Transverse colon (tissue), 4 donors: ENCODE measurements at regions not wholly inside any gene's neighbourhood (a gene's known extent, or its start where the extent isn't known, plus 50 kb on each side); places are given as distances from the start of the nearest gene placed in this dataset.

Source experiments
- DNase-seq: peaks from one replicate; pipeline ENCODE4 v3.0.0-alpha.2; 2019
- H3K27ac ChIP-seq, 4 donors: fragments of 200-600 bp; sonication (generic); 2 replicates each; pipeline ENCODE4 v1.5.1; 2016 to 2018; ENCODE audit warnings: inconsistent platforms in 4 of 4
- H3K27me3 ChIP-seq: fragments of 200-600 bp; sonication (generic); 2 replicates; pipeline ENCODE4 v1.5.1; 2017; ENCODE audit warnings: inconsistent platforms
- H3K36me3 ChIP-seq, 4 donors: fragments of 200-600 bp; sonication (generic); 2 replicates each; pipeline ENCODE4 v1.5.1; 2017 to 2019; ENCODE audit warnings: inconsistent platforms in 4 of 4
- H3K4me1 ChIP-seq, 4 donors: fragments of 200-600 bp; sonication (generic); 2 replicates each; pipeline ENCODE4 v1.5.1; 2017 to 2020; ENCODE audit warnings: inconsistent platforms in 4 of 4
- H3K4me3 ChIP-seq, 4 donors: fragments of 200-600 bp; sonication (generic); 1 replicate in 1 of 4; 2 replicates in 3 of 4; pipeline versions ENCODE4 v1.5.1 to v1.6.1; 2017 to 2019; ENCODE audit warnings: inconsistent platforms in 4 of 4
- H3K9me3 ChIP-seq, 2 donors: fragments of 200-600 bp; sonication (generic); 2 replicates each; pipeline ENCODE4 v1.5.1; 2017 to 2019; ENCODE audit warnings: inconsistent platforms in 2 of 2
- EP300 ChIP-seq: sonication (generic); formaldehyde crosslinking; IDR thresholded peaks from one replicate; pipeline ENCODE4 v1.6.1; 2017; ENCODE audit warnings: antibody characterized with exemption, low read depth
- POLR2A ChIP-seq: fragments of 450-650 bp; IDR thresholded peaks from one replicate; pipeline ENCODE4 v1.6.1; 2016; ENCODE audit warnings: antibody characterized with exemption, mild to moderate bottlenecking, moderate library complexity
- POLR2AphosphoS5 ChIP-seq, 3 donors: sonication (generic); formaldehyde crosslinking; IDR thresholded peaks; one replicate each; pipeline ENCODE4 v1.6.1; 2016; ENCODE audit warnings: antibody characterized with exemption in 3 of 3
- WGBS, 2 donors: methylation state at CpG; one replicate each; pipeline ENCODE4 v1.1.5; 2018; ENCODE audit warnings: low coverage in 1 of 2; 5-methylcytosine and 5-hydroxymethylcytosine counted together
- in situ Hi-C, 4 donors: fragments of 200-750 bp; cut with MboI; loops; one replicate each; pipeline versions ENCODE4 v1.15.0 to v1.15.1; 2017; ENCODE audit warnings: low sequenced_read_pairs in 3 of 4, low pct_ligation_motif_present in 1 of 4, low pct_unique_long_range_greater_than_20kb in 1 of 4
- intact Hi-C: fragments of 100-400 bp; cut with DNase I; formaldehyde crosslinking; loops from one replicate; pipeline ENCODE4 v1.15.1; 2023; ENCODE audit warnings: low total_unique reads
- TF ChIP-seq, protein P1 (sequence below), 5 experiments: fragments of 200-600 bp in 3 of 5; fragments of 450-650 bp in 2 of 5; sonication (generic) in 3 of 5; IDR thresholded peaks; 1 replicate in 2 of 5; 2 replicates in 3 of 5; pipeline ENCODE4 v1.5.1; 2016 to 2017; ENCODE audit warnings: antibody characterized with exemption in 5 of 5, inconsistent platforms in 3 of 5, mild to moderate bottlenecking in 2 of 5, moderate library complexity in 1 of 5

DNA sequence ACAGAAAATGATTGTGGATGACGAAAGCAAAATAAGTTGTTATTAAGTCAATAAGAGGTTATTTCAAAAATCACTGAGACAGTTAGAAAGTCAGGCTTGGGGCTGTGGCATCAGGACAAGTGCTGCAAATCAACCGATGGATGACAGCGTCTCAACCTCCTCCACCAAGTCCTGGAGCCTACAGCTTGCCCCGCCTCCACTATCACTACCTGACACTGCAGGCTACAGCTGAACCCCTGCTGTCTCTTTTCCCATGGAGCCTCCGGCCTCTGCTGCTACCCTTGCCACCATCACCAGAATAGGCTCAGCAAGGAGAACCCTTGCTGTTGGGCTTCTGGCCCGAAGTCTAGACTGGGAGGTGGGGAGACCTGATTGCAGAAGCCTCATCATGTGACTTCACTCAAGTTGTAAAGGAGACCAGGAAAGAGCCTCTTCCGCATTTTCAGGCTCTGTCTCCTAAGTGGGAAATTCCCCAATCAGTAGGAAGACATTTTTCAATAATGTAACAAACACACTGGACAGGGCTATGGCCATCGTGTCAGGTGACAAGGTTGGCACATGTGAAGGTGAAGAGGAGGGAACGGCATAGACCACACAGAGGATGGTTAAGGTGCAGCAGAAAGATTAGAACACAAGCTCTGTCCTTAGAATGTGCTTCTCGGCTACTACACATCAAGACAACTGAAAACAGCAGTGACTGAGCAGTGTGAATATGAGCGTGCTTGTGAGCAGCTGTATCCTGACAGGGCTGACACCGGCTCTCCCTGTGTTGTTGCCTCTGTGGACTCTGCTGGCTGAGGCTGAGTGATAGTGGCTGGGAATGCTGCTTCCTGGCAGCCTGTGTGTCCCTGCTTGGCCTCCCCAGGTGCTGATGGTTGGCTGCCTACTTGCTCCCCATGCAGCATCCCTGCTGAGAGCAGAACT, 660.7 kb downstream of the PTPRU start:
- Histone ChIP-seq H3K36me3 (no peaks in the 10 kb centered on the region), H3K4me1 (no peaks in the 10 kb centered on the region), H3K4me3 (no peak overlapping the region), H3K27ac (no peak overlapping the region), H3K27me3 (peaks cover 24% of the 10 kb centered on the region), H3K9me3 (no peaks in the 10 kb centered on the region)
- intact Hi-C loops = no loop called here
- no peak for DNase-seq
- in situ Hi-C loops = no loop called here
- no peak for TF ChIP-seq POLR2AphosphoS5 (IDR thresholded peaks at IDR 0.05)
- TF ChIP-seq, protein P1, sequence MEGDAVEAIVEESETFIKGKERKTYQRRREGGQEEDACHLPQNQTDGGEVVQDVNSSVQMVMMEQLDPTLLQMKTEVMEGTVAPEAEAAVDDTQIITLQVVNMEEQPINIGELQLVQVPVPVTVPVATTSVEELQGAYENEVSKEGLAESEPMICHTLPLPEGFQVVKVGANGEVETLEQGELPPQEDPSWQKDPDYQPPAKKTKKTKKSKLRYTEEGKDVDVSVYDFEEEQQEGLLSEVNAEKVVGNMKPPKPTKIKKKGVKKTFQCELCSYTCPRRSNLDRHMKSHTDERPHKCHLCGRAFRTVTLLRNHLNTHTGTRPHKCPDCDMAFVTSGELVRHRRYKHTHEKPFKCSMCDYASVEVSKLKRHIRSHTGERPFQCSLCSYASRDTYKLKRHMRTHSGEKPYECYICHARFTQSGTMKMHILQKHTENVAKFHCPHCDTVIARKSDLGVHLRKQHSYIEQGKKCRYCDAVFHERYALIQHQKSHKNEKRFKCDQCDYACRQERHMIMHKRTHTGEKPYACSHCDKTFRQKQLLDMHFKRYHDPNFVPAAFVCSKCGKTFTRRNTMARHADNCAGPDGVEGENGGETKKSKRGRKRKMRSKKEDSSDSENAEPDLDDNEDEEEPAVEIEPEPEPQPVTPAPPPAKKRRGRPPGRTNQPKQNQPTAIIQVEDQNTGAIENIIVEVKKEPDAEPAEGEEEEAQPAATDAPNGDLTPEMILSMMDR (IDR thresholded peaks at IDR 0.05) = no peak
- no peak for TF ChIP-seq EP300
- TF ChIP-seq POLR2A = no peak
- 54 to 83% methylated on average over 3 to 11 of the region's 12 CpGs for WGBS, 2 donors

DNA sequence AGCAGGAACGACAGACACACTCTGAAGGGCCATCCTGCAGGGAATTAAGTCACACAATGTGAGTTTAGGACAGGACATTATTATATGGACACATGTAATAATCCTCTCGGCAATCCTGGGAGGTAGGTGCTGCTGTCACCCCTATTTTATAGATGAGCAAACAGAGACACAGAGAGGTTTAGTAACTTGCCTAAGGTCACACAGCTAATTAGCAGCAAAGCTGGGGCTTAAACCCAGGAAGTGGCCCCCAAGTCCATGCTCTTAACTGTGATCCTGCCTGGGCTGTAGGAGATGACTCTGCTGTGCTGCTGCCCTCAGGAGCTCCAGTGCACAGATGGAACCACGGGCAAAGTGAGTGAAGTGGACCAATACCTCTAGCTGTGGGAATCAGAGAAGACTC, 660.0 kb downstream of the PTPRU start:
- H3K9me3 ChIP-seq = no peaks in the 10 kb centered on the region
- in situ Hi-C loops = no loop called here
- intact Hi-C loops = no loop called here
- no peak overlapping the region for H3K27ac ChIP-seq
- no peak overlapping the region for H3K4me3 ChIP-seq
- no peak for DNase-seq
- WGBS, 2 donors = 55% methylated on average over 3 of the region's 3 CpGs; no CpG with 5 or more reads in 1 of the 2 donors
- peaks cover 23% of the 10 kb centered on the region for H3K27me3 ChIP-seq
- H3K4me1 ChIP-seq = no peaks in the 10 kb centered on the region
- H3K36me3 ChIP-seq = no peaks in the 10 kb centered on the region
- TF ChIP-seq EP300 = no peak
- TF ChIP-seq POLR2A = no peak
- TF ChIP-seq, protein P1 (IDR thresholded peaks at IDR 0.05) = no peak
- no peak for TF ChIP-seq POLR2AphosphoS5 (IDR thresholded peaks at IDR 0.05)

DNA sequence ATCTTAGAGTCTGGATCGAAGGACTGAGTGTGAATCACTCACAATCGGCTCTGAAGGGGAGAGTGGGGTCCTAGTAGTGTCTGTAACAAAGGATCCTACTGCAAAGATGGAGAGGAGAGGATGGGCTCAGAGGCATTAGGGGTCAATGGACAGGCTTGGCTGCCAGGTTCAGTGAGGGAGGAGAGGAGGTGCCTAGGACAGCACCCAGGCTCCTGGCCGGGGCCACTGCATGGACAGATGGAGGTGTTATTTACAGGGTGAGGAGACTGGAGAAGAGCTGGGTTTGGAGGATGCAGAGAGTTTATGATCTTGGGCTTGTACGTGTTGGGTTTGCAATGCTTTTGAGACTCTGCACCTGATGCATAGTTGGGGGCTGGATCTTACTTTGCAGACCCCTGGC, 658.9 kb downstream of the PTPRU start:
- in situ Hi-C loops = no loop called here
- TF ChIP-seq POLR2A (no peak), EP300 (no peak), POLR2AphosphoS5 (IDR thresholded peaks at IDR 0.05) (no peak)
- TF ChIP-seq, protein P1 (IDR thresholded peaks at IDR 0.05) = no peak
- Histone ChIP-seq H3K27ac (no peak overlapping the region), H3K4me3 (no peak overlapping the region), H3K4me1 (no peaks in the 10 kb centered on the region), H3K9me3 (no peaks in the 10 kb centered on the region), H3K36me3 (no peaks in the 10 kb centered on the region), H3K27me3 (peaks cover 27% of the 10 kb centered on the region)
- intact Hi-C loops = no loop called here
- DNase-seq = no peak
- WGBS, 2 donors = 51 to 63% methylated on average over 4 of the region's 4 CpGs

DNA sequence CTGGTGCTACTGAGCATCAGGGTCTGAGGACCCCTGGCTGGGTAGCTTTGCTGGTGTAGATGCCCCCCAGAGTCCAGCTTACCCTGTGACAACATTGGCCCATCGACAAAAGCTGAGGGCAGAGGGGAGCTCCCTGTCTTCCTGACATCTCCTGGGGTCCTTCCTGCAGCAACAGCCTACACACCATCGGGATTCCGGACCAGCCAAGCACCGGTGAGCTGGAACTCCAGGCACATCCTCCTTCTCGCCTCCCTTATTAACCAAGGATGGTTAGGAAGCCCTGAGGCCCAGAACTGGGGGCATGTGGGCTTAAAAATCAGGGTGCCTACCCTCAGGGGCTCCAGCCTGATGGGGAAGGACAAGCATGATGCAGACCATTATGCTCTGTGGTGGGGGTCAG, 658.0 kb downstream of the PTPRU start:
- Histone ChIP-seq H3K36me3 (no peaks in the 10 kb centered on the region), H3K4me3 (no peak overlapping the region), H3K27ac (no peak overlapping the region), H3K27me3 (peaks cover 34% of the 10 kb centered on the region), H3K4me1 (no peaks in the 10 kb centered on the region), H3K9me3 (no peaks in the 10 kb centered on the region)
- intact Hi-C loops = no loop called here
- no peak for TF ChIP-seq EP300
- TF ChIP-seq POLR2A = no peak
- no peak for TF ChIP-seq POLR2AphosphoS5 (IDR thresholded peaks at IDR 0.05)
- TF ChIP-seq, protein P1 (IDR thresholded peaks at IDR 0.05) = no peak
- in situ Hi-C loops = no loop called here
- 90% methylated on average over 5 of the region's 5 CpGs; no CpG with 5 or more reads in 1 of the 2 donors for WGBS, 2 donors
- DNase-seq = no peak
